GM12878 (cell line): ENCODE measurements at regions not wholly inside any gene's neighbourhood (a gene's known extent, or its start where the extent isn't known, plus 50 kb on each side); places are given as distances from the start of the nearest gene placed in this dataset.

Experiments used
- ATAC-seq: fragments of 200-7000 bp; cut with Tn5 transposase; 3 replicates; pipeline ENCODE4 v1.9.1; 2020; ENCODE audit warnings: mild to moderate bottlenecking, moderate library complexity
- BruUV-seq: library from RNA; stranded (reverse); fragments of 400-500 nt; replicated peaks from 2 replicates; lab custom pipeline; 2021; lab: Mats Ljungman, UMichigan
- CTCF ChIA-PET: fragments of 300-600 bp; sonication (Branson Sonifier 250); formaldehyde crosslinking; extraction: SDS; loops from one replicate; lab custom pipeline; 2021; ENCODE audit warnings: inconsistent platforms; lab: Yijun Ruan, JAX
- POLR2A ChIA-PET: fragments of 350-600 bp; formaldehyde crosslinking; extraction: SDS; loops from one replicate; lab custom pipeline; 2021; ENCODE audit warnings: inconsistent platforms; lab: Charles Lee
- RAD21 ChIA-PET: fragments of 300-600 bp; sonication (Branson Sonifier 250); formaldehyde crosslinking; loops from one replicate; lab custom pipeline; 2023; ENCODE audit warnings: antibody characterized with exemption; ENCODE audit not compliant: unreplicated experiment; lab: Charles Lee
- SMC1A ChIA-PET: fragments of 300-600 bp; sonication (Branson Sonifier 250); formaldehyde crosslinking; loops from one replicate; lab custom pipeline; 2023; ENCODE audit not compliant: unreplicated experiment, uncharacterized antibody; lab: Charles Lee
- DNase-seq: peaks from one replicate; pipeline ENCODE4 v3.0.0-alpha.2; 2011; ENCODE audit warnings: low read depth, low spot score
- FAIRE-seq: peaks from 3 replicates; lab custom pipeline; 2011; peaks lifted over from hg19 to GRCh38; lab: Jason Lieb, UNC
- H2AFZ ChIP-seq: 2 replicates; pipeline ENCODE4 v1.6.0; 2011; ENCODE audit warnings: low read depth, low read length, control low read depth; ENCODE audit not compliant: control insufficient read depth
- H3K27ac ChIP-seq: 2 replicates; pipeline ENCODE4 v1.5.1; 2011; ENCODE audit warnings: control low read depth; ENCODE audit not compliant: control insufficient read depth, insufficient read depth
- H3K27me3 ChIP-seq, 2 experiments: replicated peaks in 1 of 2; 2 replicates each; pipeline versions ENCODE4 v1.6.0 to v1.6.1; 2011; ENCODE audit warnings: low read length in 1 of 2; ENCODE audit not compliant: control insufficient read depth in 2 of 2, insufficient read depth in 2 of 2
- H3K36me3 ChIP-seq, 2 experiments: 2 replicates each; pipeline ENCODE4 v1.5.1; 2011; ENCODE audit warnings: low read length in 1 of 2; ENCODE audit not compliant: control insufficient read depth in 2 of 2, insufficient read depth in 2 of 2
- H3K4me1 ChIP-seq: 2 replicates; pipeline ENCODE4 v1.6.1; 2011; ENCODE audit warnings: mild to moderate bottlenecking, low read length, moderate library complexity, mixed read lengths; ENCODE audit not compliant: control insufficient read depth, insufficient read depth
- H3K4me2 ChIP-seq: 2 replicates; pipeline ENCODE4 v1.6.0; 2011; ENCODE audit warnings: control low read depth; ENCODE audit not compliant: control insufficient read depth, insufficient read depth
- H3K4me3 ChIP-seq: fragments of 200-600 bp; sonication (generic); 2 replicates; pipeline ENCODE4 v1.5.1; 2016
- H3K79me2 ChIP-seq: 2 replicates; pipeline ENCODE4 v1.6.0; 2011; ENCODE audit warnings: low read length; ENCODE audit not compliant: control insufficient read depth, insufficient read depth
- H3K9ac ChIP-seq: 2 replicates; pipeline ENCODE4 v1.8.0; 2011; ENCODE audit warnings: low read length, control low read depth, mixed read lengths; ENCODE audit not compliant: control insufficient read depth, insufficient read depth
- H3K9me3 ChIP-seq: replicated peaks from 3 replicates; pipeline ENCODE4 v1.5.1; 2011; ENCODE audit warnings: mild to moderate bottlenecking, low read length; ENCODE audit not compliant: control insufficient read depth, insufficient read depth
- H4K20me1 ChIP-seq: 2 replicates; pipeline ENCODE4 v1.6.0; 2011; ENCODE audit not compliant: control insufficient read depth, insufficient read depth
- ASH2L ChIP-seq: fragments of 300-600, 200-600 bp; sonication (generic); IDR thresholded peaks from 2 replicates; pipeline ENCODE4 v1.6.1; 2017; ENCODE audit warnings: low read depth, mild to moderate bottlenecking, borderline replicate concordance
- CEBPB ChIP-seq, 2 experiments: fragments of 150-350 bp in 1 of 2; IDR thresholded peaks; 2 replicates each; pipeline ENCODE4 v1.6.1; 2012 to 2014; ENCODE audit warnings: low read depth in 2 of 2, low read length in 2 of 2, borderline replicate concordance in 1 of 2, inconsistent platforms in 1 of 2
- FOS ChIP-seq: IDR thresholded peaks from 3 replicates; pipeline ENCODE4 v1.6.1; 2011; ENCODE audit warnings: borderline replicate concordance; ENCODE audit not compliant: insufficient read length; ENCODE audit errors: extremely low read depth
- IKZF1 ChIP-seq: fragments of 450-650 bp; conservative IDR thresholded peaks from 2 replicates; pipeline ENCODE4 v1.6.1; 2017; ENCODE audit warnings: antibody characterized with exemption, mild to moderate bottlenecking
- RELA ChIP-seq: fragments of 450-650 bp; IDR thresholded peaks from 2 replicates; pipeline ENCODE4 v1.8.0; 2014; ENCODE audit warnings: borderline replicate concordance; ENCODE audit not compliant: partially characterized antibody
- REST ChIP-seq: IDR thresholded peaks from 2 replicates; pipeline ENCODE4 v1.6.1; 2012; ENCODE audit warnings: mild to moderate bottlenecking, low read depth, low read length
- SMC3 ChIP-seq: IDR thresholded peaks from 2 replicates; pipeline ENCODE4 v1.6.1; 2011; ENCODE audit warnings: low read length, improper control_type of control experiment, borderline replicate concordance
- SP1 ChIP-seq: IDR thresholded peaks from one replicate; pipeline ENCODE4 v1.6.1; 2011; ENCODE audit warnings: low read depth, low read length
- SREBF2 ChIP-seq: IDR thresholded peaks from 2 replicates; pipeline ENCODE4 v1.6.1; 2012; ENCODE audit warnings: mild to moderate bottlenecking, low read length
- ZNF274 ChIP-seq: IDR thresholded peaks from one replicate; pipeline ENCODE4 v1.8.0; 2011; ENCODE audit not compliant: insufficient read length, insufficient read depth
- ZNF384 ChIP-seq: IDR thresholded peaks from 2 replicates; pipeline ENCODE4 v1.6.1; 2012; ENCODE audit warnings: low read depth, mild to moderate bottlenecking, low read length, improper control_type of control experiment, borderline replicate concordance
- WGBS: methylation state at CpG from one replicate; pipeline ENCODE4 v1.1.6; 2016; ENCODE audit warnings: low lambda C conversion rate; ENCODE audit not compliant: insufficient replicate concordance, insufficient coverage; ENCODE audit errors: missing lambda C conversion rate; 5-methylcytosine and 5-hydroxymethylcytosine counted together
- in situ Hi-C: fragments of 300-500 bp; cut with MboI; formaldehyde crosslinking; loops from 9 replicates; pipeline ENCODE4 v1.14.3; 2018; ENCODE audit warnings: mixed read lengths
- intact Hi-C: fragments of 100-400 bp; cut with micrococcal nuclease; formaldehyde crosslinking; loops from one replicate; pipeline ENCODE4 v1.14.2; 2022; ENCODE audit not compliant: unreplicated experiment
- TF ChIP-seq, protein P1 (sequence below): IDR thresholded peaks from 2 replicates; pipeline ENCODE4 v1.6.1; 2012; ENCODE audit warnings: low read length, inconsistent platforms
- TF ChIP-seq, protein P2 (sequence below): fragments of 450-650 bp; IDR thresholded peaks from 2 replicates; pipeline ENCODE4 v1.6.1; 2017; ENCODE audit warnings: mild to moderate bottlenecking, moderate library complexity
- TF ChIP-seq, protein P3 (sequence below): IDR thresholded peaks from 2 replicates; pipeline ENCODE4 v1.6.1; 2012; ENCODE audit warnings: low read depth, low read length, improper control_type of control experiment

- no peak overlapping the region for H3K27ac ChIP-seq
- WGBS = 65% methylated on average over 12 of the region's 12 CpGs
- no peak for DNase-seq
- no peak overlapping the region for H3K9ac ChIP-seq
- H3K4me3 ChIP-seq = no peak overlapping the region
- in situ Hi-C loops (no loop called here), intact Hi-C loops (no loop called here)
- no peaks in the 10 kb centered on the region for H4K20me1 ChIP-seq
- ATAC-seq = no peak
- peaks cover 2 to 3% of the 10 kb centered on the region in 2 experiments; a peak in 3 of 4 replicates for H3K36me3 ChIP-seq
- H3K79me2 ChIP-seq = no peaks in the 10 kb centered on the region
- RAD21 ChIA-PET = no interaction called here
- no peaks in the 10 kb centered on the region for H3K27me3 ChIP-seq
- POLR2A ChIA-PET = no interaction called here
- no peak for FAIRE-seq
- H3K4me2 ChIP-seq = no peak overlapping the region
- H3K4me1 ChIP-seq = no peaks in the 10 kb centered on the region
- no peaks in the 10 kb centered on the region; the same call in 2 of the 3 replicates for H3K9me3 ChIP-seq
- H2AFZ ChIP-seq = no peak overlapping the region
- SMC1A ChIA-PET = no interaction called here
- CTCF ChIA-PET = no interaction called here
- no TSS peak for BruUV-seq
- no peak for TF ChIP-seq RELA
- TF ChIP-seq IKZF1 = no peak
- TF ChIP-seq ZNF274 = no peak
- TF ChIP-seq REST = no peak
- no peak for TF ChIP-seq SREBF2
- no peak for TF ChIP-seq SP1
- TF ChIP-seq, protein P1, sequence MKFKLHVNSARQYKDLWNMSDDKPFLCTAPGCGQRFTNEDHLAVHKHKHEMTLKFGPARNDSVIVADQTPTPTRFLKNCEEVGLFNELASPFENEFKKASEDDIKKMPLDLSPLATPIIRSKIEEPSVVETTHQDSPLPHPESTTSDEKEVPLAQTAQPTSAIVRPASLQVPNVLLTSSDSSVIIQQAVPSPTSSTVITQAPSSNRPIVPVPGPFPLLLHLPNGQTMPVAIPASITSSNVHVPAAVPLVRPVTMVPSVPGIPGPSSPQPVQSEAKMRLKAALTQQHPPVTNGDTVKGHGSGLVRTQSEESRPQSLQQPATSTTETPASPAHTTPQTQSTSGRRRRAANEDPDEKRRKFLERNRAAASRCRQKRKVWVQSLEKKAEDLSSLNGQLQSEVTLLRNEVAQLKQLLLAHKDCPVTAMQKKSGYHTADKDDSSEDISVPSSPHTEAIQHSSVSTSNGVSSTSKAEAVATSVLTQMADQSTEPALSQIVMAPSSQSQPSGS = no peak
- no peak for TF ChIP-seq ZNF384
- TF ChIP-seq, protein P2, sequence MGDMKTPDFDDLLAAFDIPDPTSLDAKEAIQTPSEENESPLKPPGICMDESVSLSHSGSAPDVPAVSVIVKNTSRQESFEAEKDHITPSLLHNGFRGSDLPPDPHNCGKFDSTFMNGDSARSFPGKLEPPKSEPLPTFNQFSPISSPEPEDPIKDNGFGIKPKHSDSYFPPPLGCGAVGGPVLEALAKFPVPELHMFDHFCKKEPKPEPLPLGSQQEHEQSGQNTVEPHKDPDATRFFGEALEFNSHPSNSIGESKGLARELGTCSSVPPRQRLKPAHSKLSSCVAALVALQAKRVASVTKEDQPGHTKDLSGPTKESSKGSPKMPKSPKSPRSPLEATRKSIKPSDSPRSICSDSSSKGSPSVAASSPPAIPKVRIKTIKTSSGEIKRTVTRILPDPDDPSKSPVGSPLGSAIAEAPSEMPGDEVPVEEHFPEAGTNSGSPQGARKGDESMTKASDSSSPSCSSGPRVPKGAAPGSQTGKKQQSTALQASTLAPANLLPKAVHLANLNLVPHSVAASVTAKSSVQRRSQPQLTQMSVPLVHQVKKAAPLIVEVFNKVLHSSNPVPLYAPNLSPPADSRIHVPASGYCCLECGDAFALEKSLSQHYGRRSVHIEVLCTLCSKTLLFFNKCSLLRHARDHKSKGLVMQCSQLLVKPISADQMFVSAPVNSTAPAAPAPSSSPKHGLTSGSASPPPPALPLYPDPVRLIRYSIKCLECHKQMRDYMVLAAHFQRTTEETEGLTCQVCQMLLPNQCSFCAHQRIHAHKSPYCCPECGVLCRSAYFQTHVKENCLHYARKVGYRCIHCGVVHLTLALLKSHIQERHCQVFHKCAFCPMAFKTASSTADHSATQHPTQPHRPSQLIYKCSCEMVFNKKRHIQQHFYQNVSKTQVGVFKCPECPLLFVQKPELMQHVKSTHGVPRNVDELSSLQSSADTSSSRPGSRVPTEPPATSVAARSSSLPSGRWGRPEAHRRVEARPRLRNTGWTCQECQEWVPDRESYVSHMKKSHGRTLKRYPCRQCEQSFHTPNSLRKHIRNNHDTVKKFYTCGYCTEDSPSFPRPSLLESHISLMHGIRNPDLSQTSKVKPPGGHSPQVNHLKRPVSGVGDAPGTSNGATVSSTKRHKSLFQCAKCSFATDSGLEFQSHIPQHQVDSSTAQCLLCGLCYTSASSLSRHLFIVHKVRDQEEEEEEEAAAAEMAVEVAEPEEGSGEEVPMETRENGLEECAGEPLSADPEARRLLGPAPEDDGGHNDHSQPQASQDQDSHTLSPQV = no peak
- no peak for TF ChIP-seq SMC3
- no peak for TF ChIP-seq CEBPB (IDR thresholded peaks at IDR 0.05; ENCODE audit: borderline replicate concordance in 1 of 2, low read depth in 2 of 2, low read length in 2 of 2)
- TF ChIP-seq, protein P3, sequence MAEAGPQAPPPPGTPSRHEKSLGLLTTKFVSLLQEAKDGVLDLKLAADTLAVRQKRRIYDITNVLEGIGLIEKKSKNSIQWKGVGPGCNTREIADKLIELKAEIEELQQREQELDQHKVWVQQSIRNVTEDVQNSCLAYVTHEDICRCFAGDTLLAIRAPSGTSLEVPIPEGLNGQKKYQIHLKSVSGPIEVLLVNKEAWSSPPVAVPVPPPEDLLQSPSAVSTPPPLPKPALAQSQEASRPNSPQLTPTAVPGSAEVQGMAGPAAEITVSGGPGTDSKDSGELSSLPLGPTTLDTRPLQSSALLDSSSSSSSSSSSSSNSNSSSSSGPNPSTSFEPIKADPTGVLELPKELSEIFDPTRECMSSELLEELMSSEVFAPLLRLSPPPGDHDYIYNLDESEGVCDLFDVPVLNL = no peak
- TF ChIP-seq FOS = no peak
- TF ChIP-seq ASH2L = no peak
These were observed 234.7 kb downstream of the BRD1 start for GRCh38 chr22:49592780-49593501.
